HEK293 (cell line): ENCODE measurements at regions not wholly inside any gene's neighbourhood (a gene's known extent, or its start where the extent isn't known, plus 50 kb on each side); places are given as distances from the start of the nearest gene placed in this dataset.

Source experiments
- CTCF ChIP-seq: fragments of 450-650 bp; formaldehyde crosslinking; IDR thresholded peaks from 2 replicates; pipeline ENCODE4 v1.5.1; 2016; ENCODE audit warnings: missing biosample characterization, missing genetic modification characterization
- ZNF140 ChIP-seq: fragments of 450-650 bp; formaldehyde crosslinking; IDR thresholded peaks from 2 replicates; pipeline ENCODE4 v1.5.1; 2016; ENCODE audit warnings: missing biosample characterization, missing genetic modification characterization
- ZSCAN16 ChIP-seq: fragments of 450-650 bp; formaldehyde crosslinking; IDR thresholded peaks from 2 replicates; pipeline ENCODE4 v1.5.1; 2016; ENCODE audit warnings: missing biosample characterization, missing genetic modification characterization

- TF ChIP-seq CTCF (tag by site-specific recombination) (no peak), ZSCAN16 (tag by site-specific recombination) (no peak), ZNF140 (no peak)
Measured at GRCh38 chr12:126428769-126429168, 1363.5 kb downstream of the AACS start.
